DOHH2 (cell line): ENCODE measurements at regions not wholly inside any gene's neighbourhood (a gene's known extent, or its start where the extent isn't known, plus 50 kb on each side); places are given as distances from the start of the nearest gene placed in this dataset.

Source experiments
- H3F3A ChIP-seq: fragments of 200-600 bp; sonication (generic), shearing (Covaris generic); 2 replicates; pipeline ENCODE4 v1.6.0; 2016; ENCODE audit warnings: antibody characterized with exemption, mild to moderate bottlenecking; ENCODE audit not compliant: control insufficient read depth, insufficient read depth
- H3K27ac ChIP-seq: fragments of 200-600 bp; sonication (generic); 2 replicates; pipeline ENCODE4 v1.5.1; 2014; ENCODE audit warnings: low read depth, mild to moderate bottlenecking, low read length, moderate library complexity
- H3K27me3 ChIP-seq: fragments of 200-600 bp; sonication (generic); 2 replicates; pipeline ENCODE4 v1.6.1; 2014; ENCODE audit warnings: mild to moderate bottlenecking, low read length, mixed read lengths; ENCODE audit not compliant: control insufficient read depth
- H3K36me3 ChIP-seq: fragments of 200-600 bp; sonication (generic); 2 replicates; pipeline ENCODE4 v1.6.1; 2014; ENCODE audit warnings: mild to moderate bottlenecking, low read length, moderate library complexity, mixed read lengths; ENCODE audit not compliant: control insufficient read depth
- H3K4me1 ChIP-seq: fragments of 200-600 bp; sonication (generic); 2 replicates; pipeline ENCODE4 v1.6.1; 2014; ENCODE audit warnings: mild to moderate bottlenecking, low read length, mixed read lengths; ENCODE audit not compliant: control insufficient read depth
- H3K4me2 ChIP-seq: fragments of 200-600 bp; sonication (generic); 2 replicates; pipeline ENCODE4 v1.6.0; 2014; ENCODE audit warnings: mild to moderate bottlenecking, low read length, moderate library complexity
- H3K4me3 ChIP-seq: fragments of 200-600 bp; sonication (generic); 2 replicates; pipeline ENCODE4 v1.5.1; 2014; ENCODE audit warnings: mild to moderate bottlenecking, low read length, mixed read lengths
- H3K79me2 ChIP-seq: fragments of 200-600 bp; sonication (generic); 2 replicates; pipeline ENCODE4 v1.6.1; 2014; ENCODE audit warnings: mild to moderate bottlenecking, low read length, mixed read lengths; ENCODE audit not compliant: control insufficient read depth
- H3K9me2 ChIP-seq: fragments of 200-600 bp; sonication (generic); replicated peaks from 2 replicates; pipeline ENCODE4 v1.6.1; 2014; ENCODE audit warnings: mild to moderate bottlenecking, low read length, mixed read lengths; ENCODE audit not compliant: control insufficient read depth
- H3K9me3 ChIP-seq: fragments of 200-600 bp; sonication (generic); 2 replicates; pipeline ENCODE4 v1.6.1; 2014; ENCODE audit warnings: antibody characterized with exemption, low read length, mixed read lengths; ENCODE audit not compliant: control insufficient read depth, insufficient read depth
- H4K20me1 ChIP-seq: fragments of 200-600 bp; sonication (generic); 2 replicates; pipeline ENCODE4 v1.6.0; 2014; ENCODE audit warnings: low read depth, mild to moderate bottlenecking, antibody characterized with exemption, low read length, moderate library complexity; ENCODE audit not compliant: control insufficient read depth, insufficient read depth
- EZH2phosphoT487 ChIP-seq: fragments of 200-600 bp; sonication (generic); IDR thresholded peaks from 2 replicates; pipeline ENCODE4 v1.6.1; 2017; ENCODE audit warnings: borderline replicate concordance, mild to moderate bottlenecking, antibody characterized with exemption, low read length, moderate library complexity, mixed read lengths
- TF ChIP-seq, protein P1 (sequence below): fragments of 200-600 bp; sonication (generic); IDR thresholded peaks from one replicate; pipeline ENCODE4 v1.5.1; 2014; ENCODE audit warnings: antibody characterized with exemption, mild to moderate bottlenecking, low read depth, low read length; ENCODE audit not compliant: poor library complexity, severe bottlenecking

DNA sequence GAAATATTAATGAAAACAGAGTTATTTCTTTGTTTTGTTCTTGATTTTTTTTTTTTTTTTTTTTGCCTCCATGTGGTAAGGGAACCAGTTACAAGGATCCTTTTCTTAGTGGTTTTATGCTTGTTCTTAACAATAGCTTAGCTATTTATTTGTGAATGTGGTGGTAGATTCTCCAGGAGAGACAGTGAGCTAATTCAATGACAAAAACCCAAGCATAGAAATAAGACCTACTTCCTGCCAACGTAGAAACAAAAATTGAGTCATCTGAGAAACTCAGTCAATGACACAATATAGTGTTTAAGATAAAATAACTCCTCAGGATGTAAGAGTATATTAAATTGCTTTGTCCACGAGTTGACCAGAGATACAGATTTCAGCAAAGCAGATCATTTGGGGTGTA is 863.8 kb upstream of the PABPC4L start:
- Histone ChIP-seq H3K4me2 (no peak overlapping the region), H3K36me3 (no peaks in the 10 kb centered on the region), H3K27ac (no peak overlapping the region), H3K9me3 (no peaks in the 10 kb centered on the region), H3K4me3 (no peak overlapping the region), H3K27me3 (no peaks in the 10 kb centered on the region), H3K79me2 (no peaks in the 10 kb centered on the region), H3K4me1 (no peaks in the 10 kb centered on the region), H3K9me2 (no peaks in the 10 kb centered on the region), H4K20me1 (no peaks in the 10 kb centered on the region), H3F3A (no peaks in the 10 kb centered on the region)
- no peak for TF ChIP-seq EZH2phosphoT487
- TF ChIP-seq, protein P1, sequence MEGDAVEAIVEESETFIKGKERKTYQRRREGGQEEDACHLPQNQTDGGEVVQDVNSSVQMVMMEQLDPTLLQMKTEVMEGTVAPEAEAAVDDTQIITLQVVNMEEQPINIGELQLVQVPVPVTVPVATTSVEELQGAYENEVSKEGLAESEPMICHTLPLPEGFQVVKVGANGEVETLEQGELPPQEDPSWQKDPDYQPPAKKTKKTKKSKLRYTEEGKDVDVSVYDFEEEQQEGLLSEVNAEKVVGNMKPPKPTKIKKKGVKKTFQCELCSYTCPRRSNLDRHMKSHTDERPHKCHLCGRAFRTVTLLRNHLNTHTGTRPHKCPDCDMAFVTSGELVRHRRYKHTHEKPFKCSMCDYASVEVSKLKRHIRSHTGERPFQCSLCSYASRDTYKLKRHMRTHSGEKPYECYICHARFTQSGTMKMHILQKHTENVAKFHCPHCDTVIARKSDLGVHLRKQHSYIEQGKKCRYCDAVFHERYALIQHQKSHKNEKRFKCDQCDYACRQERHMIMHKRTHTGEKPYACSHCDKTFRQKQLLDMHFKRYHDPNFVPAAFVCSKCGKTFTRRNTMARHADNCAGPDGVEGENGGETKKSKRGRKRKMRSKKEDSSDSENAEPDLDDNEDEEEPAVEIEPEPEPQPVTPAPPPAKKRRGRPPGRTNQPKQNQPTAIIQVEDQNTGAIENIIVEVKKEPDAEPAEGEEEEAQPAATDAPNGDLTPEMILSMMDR = no peak

DNA sequence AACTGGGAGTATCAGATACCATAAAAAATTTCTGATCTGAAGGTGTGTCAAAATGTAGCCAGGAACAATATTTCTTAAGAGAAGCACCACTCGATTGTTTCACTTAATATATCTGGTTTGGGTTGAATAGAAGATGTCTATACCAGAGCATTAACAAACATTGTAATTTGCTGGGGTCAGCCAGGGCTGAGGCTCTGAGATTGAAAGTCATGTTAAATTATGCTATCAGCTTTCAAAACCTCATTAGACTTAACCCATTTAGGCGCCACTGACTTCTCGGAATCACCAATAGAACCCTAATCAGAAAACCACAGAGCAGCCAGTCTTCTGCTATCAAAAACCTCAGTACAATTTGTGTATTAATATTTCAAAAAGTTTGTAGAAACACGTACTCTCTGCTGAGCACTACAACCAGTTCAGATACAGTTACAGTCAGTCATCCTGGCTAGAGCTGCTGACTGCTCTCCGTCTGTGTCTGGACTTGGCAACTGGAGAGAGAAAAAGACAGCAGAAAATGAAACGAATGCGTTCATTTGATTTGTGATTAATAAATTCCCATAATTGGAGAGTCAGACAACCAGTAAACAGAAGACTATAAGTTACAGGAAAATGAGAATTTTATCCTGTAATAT is 848.6 kb upstream of the PABPC4L start:
- TF ChIP-seq, protein P1 = no peak
- TF ChIP-seq EZH2phosphoT487 = no peak
- Histone ChIP-seq H3K4me1 (no peaks in the 10 kb centered on the region), H3K4me2 (no peak overlapping the region), H3K27ac (no peak overlapping the region), H4K20me1 (no peaks in the 10 kb centered on the region), H3K4me3 (no peak overlapping the region), H3K27me3 (no peaks in the 10 kb centered on the region), H3K79me2 (no peaks in the 10 kb centered on the region), H3K9me3 (no peaks in the 10 kb centered on the region), H3K9me2 (no peaks in the 10 kb centered on the region), H3F3A (no peaks in the 10 kb centered on the region), H3K36me3 (no peaks in the 10 kb centered on the region)

DNA sequence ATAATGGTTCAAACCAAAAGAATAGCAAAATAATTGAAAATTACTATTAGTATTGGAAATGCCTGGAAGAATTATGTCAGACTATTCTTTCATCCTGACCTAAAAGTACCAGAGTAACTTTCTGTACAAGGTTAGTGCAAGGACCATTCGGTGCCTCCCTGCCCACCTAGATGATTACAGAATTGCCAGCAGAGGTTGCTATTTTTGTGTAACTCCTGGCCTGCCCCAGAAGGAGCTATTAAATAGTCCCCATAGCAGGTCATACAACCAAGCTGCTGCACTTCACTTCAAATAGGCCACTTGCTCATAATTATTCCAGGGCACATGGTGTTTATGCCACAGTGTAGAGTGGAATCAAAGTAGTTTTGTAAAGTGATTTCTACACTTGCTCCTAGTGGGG is 831.1 kb upstream of the PABPC4L start:
- Histone ChIP-seq H4K20me1 (no peaks in the 10 kb centered on the region), H3F3A (no peaks in the 10 kb centered on the region), H3K36me3 (no peaks in the 10 kb centered on the region), H3K4me1 (no peaks in the 10 kb centered on the region), H3K9me2 (no peaks in the 10 kb centered on the region), H3K27me3 (no peaks in the 10 kb centered on the region), H3K4me3 (no peak overlapping the region), H3K4me2 (no peak overlapping the region), H3K79me2 (no peaks in the 10 kb centered on the region), H3K27ac (no peak overlapping the region), H3K9me3 (no peaks in the 10 kb centered on the region)
- TF ChIP-seq, protein P1 = no peak
- TF ChIP-seq EZH2phosphoT487 = no peak
